K562 (cell line): ENCODE measurements at regions not wholly inside any gene's neighbourhood (a gene's known extent, or its start where the extent isn't known, plus 50 kb on each side); places are given as distances from the start of the nearest gene placed in this dataset.

Source experiments
- ATAC-seq: fragments of 200-7000 bp; cut with Tn5 transposase; 3 replicates; pipeline ENCODE4 v1.9.1; 2020; ENCODE audit warnings: moderate library complexity
- BruUV-seq: library from RNA; stranded (reverse); fragments of 400-500 nt; replicated peaks from 2 replicates; lab custom pipeline; 2021; lab: Mats Ljungman, UMichigan
- CTCF ChIA-PET: fragments of 300-600 bp; formaldehyde crosslinking; extraction: SDS; loops from one replicate; lab custom pipeline; 2021; ENCODE audit warnings: low intra/inter-chr PET ratio; lab: Yijun Ruan, JAX
- POLR2A ChIA-PET: fragments of 300-600, 350-650 bp; sonication (Branson Sonifier 250); formaldehyde crosslinking; extraction: SDS; loops from one replicate; lab custom pipeline; 2021; ENCODE audit warnings: antibody characterized with exemption, inconsistent platforms; lab: Yijun Ruan, JAX
- DNase-seq, 4 experiments: peaks; one replicate each; pipeline versions ENCODE4 v3.0.0 to v3.0.0-alpha.2; 2011 to 2018; ENCODE audit warnings: low spot score in 3 of 4, mixed read lengths in 3 of 4; ENCODE audit errors: extremely low read depth in 1 of 4
- FAIRE-seq: peaks from 2 replicates; lab custom pipeline; 2011; peaks lifted over from hg19 to GRCh38; lab: Jason Lieb, UNC
- H2AFZ ChIP-seq: 2 replicates; pipeline ENCODE4 v1.6.0; 2011; ENCODE audit warnings: low read depth, low read length, control low read depth, inconsistent platforms
- H3K27ac ChIP-seq: fragments of 200-600 bp; 3 replicates; pipeline ENCODE4 v1.8.0; 2011; ENCODE audit warnings: low read depth, mild to moderate bottlenecking, control low read depth, inconsistent platforms, low read length, moderate library complexity, mixed read lengths; ENCODE audit errors: extremely low read depth
- H3K27me3 ChIP-seq, 2 experiments: fragments of 300-600 bp in 1 of 2; 2 replicates in 1 of 2; 3 replicates in 1 of 2; pipeline versions ENCODE4 v1.6.0 to v1.8.0; 2011; ENCODE audit warnings: inconsistent platforms in 2 of 2, low read length in 2 of 2, mild to moderate bottlenecking in 1 of 2, mixed read lengths in 1 of 2, moderate library complexity in 1 of 2; ENCODE audit not compliant: control insufficient read depth in 2 of 2, insufficient read depth in 2 of 2
- H3K36me3 ChIP-seq: fragments of 300-600 bp; 3 replicates; pipeline ENCODE4 v1.8.0; 2011; ENCODE audit warnings: mild to moderate bottlenecking, low read length, inconsistent platforms; ENCODE audit not compliant: control insufficient read depth, insufficient read depth
- H3K4me1 ChIP-seq, 2 experiments: fragments of 200-600 bp in 1 of 2; replicated peaks in 1 of 2; 2 replicates in 1 of 2; 3 replicates in 1 of 2; pipeline versions ENCODE4 v1.5.1 to v1.8.0; 2011; ENCODE audit warnings: inconsistent platforms in 2 of 2, low read length in 2 of 2, mild to moderate bottlenecking in 1 of 2, mixed read lengths in 1 of 2, moderate library complexity in 1 of 2; ENCODE audit not compliant: control insufficient read depth in 2 of 2, insufficient read depth in 2 of 2
- H3K4me2 ChIP-seq: 2 replicates; pipeline ENCODE4 v1.6.1; 2011; ENCODE audit warnings: low read length, control low read depth, inconsistent platforms, mixed read lengths; ENCODE audit not compliant: insufficient read depth
- H3K4me3 ChIP-seq: fragments of 200-600 bp; sonication (generic), shearing (Covaris generic); 2 replicates; pipeline ENCODE4 v1.5.1; 2016; ENCODE audit warnings: control low read depth, inconsistent platforms
- H3K79me2 ChIP-seq: fragments of 200-600 bp; 3 replicates; pipeline ENCODE4 v1.8.0; 2011; ENCODE audit warnings: low read length, inconsistent platforms; ENCODE audit not compliant: control insufficient read depth, insufficient read depth
- H3K9ac ChIP-seq, 2 experiments: 2 replicates each; pipeline versions ENCODE4 v1.6.0 to v1.6.1; 2011; ENCODE audit warnings: low read depth in 2 of 2, low read length in 2 of 2, control low read depth in 1 of 2, inconsistent platforms in 1 of 2, mild to moderate bottlenecking in 1 of 2, mixed read lengths in 1 of 2; ENCODE audit not compliant: insufficient read depth in 1 of 2
- H3K9me1 ChIP-seq: one replicate; pipeline ENCODE4 v1.6.0; 2011; ENCODE audit warnings: inconsistent platforms, mild to moderate bottlenecking, low read length, moderate library complexity; ENCODE audit not compliant: control insufficient read depth, insufficient read depth
- H3K9me3 ChIP-seq: replicated peaks from 2 replicates; pipeline ENCODE4 v1.5.1; 2011; ENCODE audit warnings: low read depth, low read length, inconsistent platforms; ENCODE audit not compliant: control insufficient read depth, insufficient read depth
- H4K20me1 ChIP-seq: replicated peaks from 2 replicates; pipeline ENCODE4 v1.6.1; 2011; ENCODE audit warnings: low read length, inconsistent platforms, mixed read lengths; ENCODE audit not compliant: control insufficient read depth, insufficient read depth
- ATF6 ChIP-seq: sonication (generic); formaldehyde crosslinking; IDR thresholded peaks from 2 replicates; pipeline ENCODE4 v1.4.0; 2020; ENCODE audit warnings: mild to moderate bottlenecking, missing genetic modification reagents
- BMI1 ChIP-seq: fragments of 150-350 bp; IDR thresholded peaks from 2 replicates; pipeline ENCODE4 v1.6.1; 2014; ENCODE audit warnings: low read length
- BRCA1 ChIP-seq, 2 experiments: fragments of 450-650 bp in 1 of 2; sonication (generic) in 1 of 2; formaldehyde crosslinking in 1 of 2; IDR thresholded peaks; 2 replicates each; pipeline versions ENCODE4 v1.5.0 to v1.6.1; 2017 to 2020; ENCODE audit warnings: mild to moderate bottlenecking in 1 of 2, missing genetic modification reagents in 1 of 2
- CREB1 ChIP-seq, 2 experiments: sonication (generic) in 1 of 2; formaldehyde crosslinking in 1 of 2; IDR thresholded peaks; 2 replicates each; pipeline versions ENCODE4 v1.6.1 to v1.8.0; 2012 to 2022; ENCODE audit warnings: inconsistent platforms in 1 of 2, mild to moderate bottlenecking in 1 of 2, missing genetic modification reagents in 1 of 2, moderate library complexity in 1 of 2
- LCOR ChIP-seq: sonication (generic); formaldehyde crosslinking; IDR thresholded peaks from 2 replicates; pipeline ENCODE4 v1.8.0; 2022; ENCODE audit warnings: mild to moderate bottlenecking, missing genetic modification reagents
- MED1 ChIP-seq: sonication (generic); formaldehyde crosslinking; IDR thresholded peaks from 2 replicates; pipeline ENCODE4 v1.8.1; 2023; ENCODE audit warnings: missing genetic modification reagents, borderline replicate concordance
- MIER1 ChIP-seq: fragments of 450-650 bp; IDR thresholded peaks from 2 replicates; pipeline ENCODE4 v1.6.1; 2016; ENCODE audit warnings: antibody characterized with exemption, mild to moderate bottlenecking, low read depth
- RAD51 ChIP-seq: fragments of 450-650 bp; IDR thresholded peaks from 2 replicates; pipeline ENCODE4 v1.7.1; 2016; ENCODE audit warnings: low read depth, mild to moderate bottlenecking, borderline replicate concordance
- SMARCA4 ChIP-seq: fragments of 450-650 bp; IDR thresholded peaks from 2 replicates; pipeline ENCODE4 v1.6.1; 2016
- THAP7 ChIP-seq: fragments of 250-450 bp; sonication (Bioruptor Pico); IDR thresholded peaks from 2 replicates; pipeline ENCODE4 v1.5.0; 2021
- ZFPM2 ChIP-seq: fragments of 250-450 bp; sonication (Bioruptor Pico); IDR thresholded peaks from 2 replicates; pipeline ENCODE4 v1.5.1; 2022; ENCODE audit warnings: mild to moderate bottlenecking
- ZNF12 ChIP-seq: sonication (generic); formaldehyde crosslinking; IDR thresholded peaks from 2 replicates; pipeline ENCODE4 v1.4.0; 2020; ENCODE audit warnings: mild to moderate bottlenecking, missing genetic modification reagents
- ZNF780A ChIP-seq: fragments of 250-450 bp; sonication (Bioruptor Pico); IDR thresholded peaks from 2 replicates; pipeline ENCODE4 v1.5.0; 2021; ENCODE audit warnings: mild to moderate bottlenecking
- WGBS: fragments of 100-300 bp; shearing (Covaris generic); methylation state at CpG from one replicate; pipeline ENCODE4 v1.1.6; 2016; ENCODE audit warnings: low coverage, mixed read lengths; ENCODE audit not compliant: insufficient coverage; ENCODE audit errors: missing lambda C conversion rate; 5-methylcytosine and 5-hydroxymethylcytosine counted together
- in situ Hi-C: fragments of 300-500 bp; cut with MboI; formaldehyde crosslinking; loops from 4 replicates; pipeline ENCODE4 v1.15.0; 2018; ENCODE audit warnings: inconsistent platforms, mixed read lengths
- intact Hi-C: fragments of 100-400 bp; cut with micrococcal nuclease; formaldehyde crosslinking; loops from 2 replicates; pipeline ENCODE4 v1.14.2; 2022
- TF ChIP-seq, protein P1 (sequence below): fragments of 450-650 bp; IDR thresholded peaks from one replicate; pipeline ENCODE4 v1.6.1; 2018; ENCODE audit warnings: mild to moderate bottlenecking, moderate library complexity; ENCODE audit not compliant: partially characterized antibody

GRCh38 chr5:117082977-117083376, 508.4 kb upstream of the SEMA6A start:
- Histone ChIP-seq H3K27me3 (no peaks in the 10 kb centered on the region), H2AFZ (no peak overlapping the region), H3K36me3 (no peaks in the 10 kb centered on the region), H3K9me3 (no peaks in the 10 kb centered on the region), H3K9ac (no peak overlapping the region), H3K4me2 (no peak overlapping the region), H3K4me1 (no peaks in the 10 kb centered on the region), H3K79me2 (no peaks in the 10 kb centered on the region), H4K20me1 (no peaks in the 10 kb centered on the region)
- intact Hi-C loops: no loop called here
- in situ Hi-C loops: no loop called here
- FAIRE-seq (no peak), ATAC-seq (no peak)
- POLR2A ChIA-PET: no interaction called here
- no TSS peak for BruUV-seq
- TF ChIP-seq SMARCA4 (no peak), RAD51 (no peak)
- TF ChIP-seq, all 486 proteins: peak for 0
- no peak overlapping the region for H3K27ac ChIP-seq
- no peak for DNase-seq
- no peak overlapping the region for H3K4me3 ChIP-seq
- CTCF ChIA-PET: no interaction called here
- WGBS: 0% methylated on average over 1 of the region's 1 CpG
- no peaks in the 10 kb centered on the region for H3K9me1 ChIP-seq

DNA sequence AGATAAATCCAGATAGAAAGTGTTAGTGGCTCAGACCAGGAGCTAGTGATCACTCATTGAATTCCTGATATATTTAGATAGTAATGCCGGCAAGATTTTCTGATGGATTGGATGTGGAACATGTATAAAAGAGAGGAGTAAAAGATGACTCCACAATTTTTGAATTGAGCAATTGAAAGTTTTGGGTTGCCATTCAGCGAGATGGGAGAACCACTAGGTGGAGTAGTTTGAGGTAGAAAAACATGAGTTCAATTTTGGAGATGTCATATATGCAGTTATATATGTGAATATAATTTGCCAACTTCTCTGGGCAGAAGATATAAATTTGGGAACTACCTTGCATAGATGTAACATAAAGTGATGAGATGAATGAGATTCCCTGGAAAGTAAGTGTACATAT, 502.5 kb upstream of the SEMA6A start:
- in situ Hi-C loops: no loop called here
- TF ChIP-seq MIER1 (no peak), MED1 (CRISPR knock-in tag) (no peak), BRCA1 (IDR thresholded peaks at IDR 0.05) (no peak), BRCA1 (CRISPR knock-in tag; IDR thresholded peaks at IDR 0.05) (no peak), ATF6 (CRISPR knock-in tag) (no peak), ZNF780A (CRISPR knock-in tag) (no peak), CREB1 (IDR thresholded peaks at IDR 0.05) (no peak), CREB1 (CRISPR knock-in tag; IDR thresholded peaks at IDR 0.05) (no peak), LCOR (CRISPR knock-in tag) (no peak), ZFPM2 (CRISPR knock-in tag) (no peak), ZNF12 (CRISPR knock-in tag) (no peak), BMI1 (no peak), THAP7 (CRISPR knock-in tag) (no peak)
- TF ChIP-seq, protein P1, sequence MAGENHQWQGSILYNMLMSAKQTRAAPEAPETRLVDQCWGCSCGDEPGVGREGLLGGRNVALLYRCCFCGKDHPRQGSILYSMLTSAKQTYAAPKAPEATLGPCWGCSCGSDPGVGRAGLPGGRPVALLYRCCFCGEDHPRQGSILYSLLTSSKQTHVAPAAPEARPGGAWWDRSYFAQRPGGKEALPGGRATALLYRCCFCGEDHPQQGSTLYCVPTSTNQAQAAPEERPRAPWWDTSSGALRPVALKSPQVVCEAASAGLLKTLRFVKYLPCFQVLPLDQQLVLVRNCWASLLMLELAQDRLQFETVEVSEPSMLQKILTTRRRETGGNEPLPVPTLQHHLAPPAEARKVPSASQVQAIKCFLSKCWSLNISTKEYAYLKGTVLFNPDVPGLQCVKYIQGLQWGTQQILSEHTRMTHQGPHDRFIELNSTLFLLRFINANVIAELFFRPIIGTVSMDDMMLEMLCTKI: no peak

More for the DNA sequence above, 502.5 kb upstream of the SEMA6A start:
- Histone ChIP-seq H3K9me1 (no peaks in the 10 kb centered on the region), H2AFZ (no peak overlapping the region), H3K9me3 (no peaks in the 10 kb centered on the region), H3K9ac (no peak overlapping the region), H4K20me1 (no peaks in the 10 kb centered on the region), H3K27me3 (no peaks in the 10 kb centered on the region), H3K36me3 (no peaks in the 10 kb centered on the region), H3K27ac (no peak overlapping the region), H3K4me1 (no peaks in the 10 kb centered on the region), H3K4me3 (no peak overlapping the region), H3K4me2 (no peak overlapping the region), H3K79me2 (no peaks in the 10 kb centered on the region)
- 10% methylated on average over 2 of the region's 2 CpGs for WGBS
- ATAC-seq (no peak), FAIRE-seq (no peak), DNase-seq (no peak)
- ChIA-PET POLR2A (no interaction called here), CTCF (no interaction called here)
- intact Hi-C loops: no loop called here
- no TSS peak for BruUV-seq
